ENCODE measurements at regions not wholly inside any gene's neighbourhood (a gene's known extent, or its start where the extent isn't known, plus 50 kb on each side); places are given as distances from the start of the nearest gene placed in this dataset.
"Not testable (repeated sequence)": the region's sequence is repeated elsewhere in the genome, so short reads cannot be mapped to it uniquely, and the experiment has no call there.

DNA sequence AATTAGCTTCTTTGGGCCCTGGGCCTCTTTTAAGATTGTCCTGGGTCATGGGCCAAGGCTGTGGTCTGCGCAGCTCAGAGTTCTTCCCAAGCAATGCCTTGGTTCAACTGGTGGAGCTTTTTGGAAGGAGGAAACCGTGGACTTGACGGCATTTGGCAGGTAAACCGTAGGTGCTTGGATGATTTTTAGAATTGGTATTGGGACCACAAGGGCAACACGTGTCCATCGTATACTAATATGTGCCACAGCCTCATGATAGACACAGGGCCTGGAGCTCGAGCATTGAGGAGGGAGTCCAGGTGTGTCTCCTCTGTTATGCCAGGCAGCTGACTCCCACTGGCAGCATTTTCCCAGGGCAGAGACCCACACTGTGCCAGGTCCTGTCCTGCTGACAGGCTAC lies 120.9 kb upstream of the PITX1 start:
- H3K4me3 ChIP-seq (replicated peaks; ENCODE audit: low read depth, low read length) = no peak overlapping the region
- no peak for DNase-seq (ENCODE audit: extremely low read depth, insufficient read length)
- H3K27me3 ChIP-seq (replicated peaks; ENCODE audit: control insufficient read depth, insufficient read depth, low read length) = no peaks in the 10 kb centered on the region; the same call in 1 of the 2 replicates
- no peak for TF ChIP-seq CTCF (IDR thresholded peaks at IDR 0.05; ENCODE audit: insufficient read depth, low read length, poor library complexity, severe bottlenecking)
- no peaks in the 10 kb centered on the region for H3K36me3 ChIP-seq (ENCODE audit: control insufficient read depth, insufficient read depth, low read length)

GRCh38 chr5:135154197-135154596 lies 120.2 kb upstream of the PITX1 start:
- Histone ChIP-seq H3K27me3 (replicated peaks; ENCODE audit: control insufficient read depth, insufficient read depth, low read length) (no peaks in the 10 kb centered on the region; the same call in 1 of the 2 replicates), H3K36me3 (ENCODE audit: control insufficient read depth, insufficient read depth, low read length) (no peaks in the 10 kb centered on the region), H3K4me3 (replicated peaks; ENCODE audit: low read depth, low read length) (no peak overlapping the region)
- no peak for DNase-seq (ENCODE audit: extremely low read depth, insufficient read length)
- TF ChIP-seq CTCF (IDR thresholded peaks at IDR 0.05; ENCODE audit: insufficient read depth, low read length, poor library complexity, severe bottlenecking) = no peak

DNA sequence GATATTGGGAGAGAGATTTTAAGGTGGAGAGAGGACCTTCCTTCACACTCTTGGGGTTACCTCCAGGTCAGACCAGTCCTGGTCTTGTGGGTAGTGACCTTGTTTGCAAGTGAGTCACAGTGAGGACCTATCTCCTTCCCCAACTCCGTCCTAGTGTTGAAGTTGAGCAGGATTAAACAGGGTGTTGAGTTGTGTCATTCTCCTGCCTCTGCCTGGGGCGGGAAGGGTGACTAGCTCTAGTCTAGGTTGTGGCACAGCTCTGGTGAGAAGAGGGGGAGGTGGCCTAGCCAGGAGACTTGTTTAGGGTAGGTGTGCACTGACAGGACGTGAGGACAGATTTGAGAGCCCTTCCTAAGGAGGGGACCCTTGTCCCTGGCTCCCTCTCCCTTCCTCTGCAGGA lies 119.6 kb upstream of the PITX1 start:
- TF ChIP-seq CTCF (IDR thresholded peaks at IDR 0.05; ENCODE audit: insufficient read depth, low read length, poor library complexity, severe bottlenecking) = no peak
- H3K4me3 ChIP-seq (replicated peaks; ENCODE audit: low read depth, low read length) = no peak overlapping the region
- no peaks in the 10 kb centered on the region; the same call in 1 of the 2 replicates for H3K27me3 ChIP-seq (replicated peaks; ENCODE audit: control insufficient read depth, insufficient read depth, low read length)
- DNase-seq (ENCODE audit: extremely low read depth, insufficient read length) = no peak
- no peaks in the 10 kb centered on the region for H3K36me3 ChIP-seq (ENCODE audit: control insufficient read depth, insufficient read depth, low read length)

DNA sequence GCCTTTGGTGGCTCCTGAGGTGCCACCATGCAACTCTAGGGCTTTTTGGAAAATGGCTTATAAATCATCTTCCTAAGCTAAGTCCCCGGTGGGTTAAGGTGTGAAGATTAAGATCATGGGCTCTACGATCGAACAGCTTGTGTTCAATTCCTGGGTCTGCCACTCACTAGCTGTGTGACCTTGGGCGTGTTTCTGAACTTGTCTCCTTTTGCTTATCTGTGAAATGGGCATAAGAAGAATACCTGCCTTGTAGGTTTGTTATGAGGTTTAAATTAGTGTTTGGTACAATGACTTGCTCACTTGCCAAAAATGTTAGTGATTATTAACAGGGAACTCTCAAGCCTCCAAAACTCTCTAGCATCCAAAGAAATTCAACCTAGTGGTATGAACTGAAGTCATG lies 119.2 kb upstream of the PITX1 start:
- H3K4me3 ChIP-seq (replicated peaks; ENCODE audit: low read depth, low read length) = no peak overlapping the region
- no peaks in the 10 kb centered on the region for H3K36me3 ChIP-seq (ENCODE audit: control insufficient read depth, insufficient read depth, low read length)
- no peak for DNase-seq (ENCODE audit: extremely low read depth, insufficient read length)
- TF ChIP-seq CTCF (IDR thresholded peaks at IDR 0.05; ENCODE audit: insufficient read depth, low read length, poor library complexity, severe bottlenecking) = no peak
- H3K27me3 ChIP-seq (replicated peaks; ENCODE audit: control insufficient read depth, insufficient read depth, low read length) = no peaks in the 10 kb centered on the region; the same call in 1 of the 2 replicates

- H3K4me3 ChIP-seq (replicated peaks; ENCODE audit: low read depth, low read length); DNase-seq (ENCODE audit: extremely low read depth, insufficient read length); H3K36me3 ChIP-seq (ENCODE audit: control insufficient read depth, insufficient read depth, low read length); H3K27me3 ChIP-seq (replicated peaks; ENCODE audit: control insufficient read depth, insufficient read depth, low read length): not testable (repeated sequence)
These were observed 117.6 kb upstream of the PITX1 start for GRCh38 chr5:135151660-135152059.

DNA sequence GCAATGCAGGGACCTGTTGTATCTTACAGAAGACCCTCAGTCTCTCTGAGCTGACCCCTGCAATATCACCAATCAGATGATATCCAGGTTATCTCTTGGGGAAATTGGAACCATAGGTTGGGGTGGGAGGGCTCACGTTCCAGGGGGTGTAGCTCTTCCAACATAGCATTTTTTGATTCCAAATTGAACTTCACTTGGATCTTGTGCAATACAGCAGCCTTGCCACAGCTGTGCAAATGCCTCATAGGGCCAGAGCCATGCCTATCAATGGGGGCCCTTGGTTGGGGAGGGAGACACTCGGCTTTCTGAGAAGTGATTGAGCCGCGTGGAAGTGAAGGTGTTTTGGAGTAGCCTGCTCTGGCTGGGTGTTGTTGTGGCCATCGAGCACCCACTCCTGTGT lies 117.2 kb upstream of the PITX1 start:
- no peaks in the 10 kb centered on the region for H3K36me3 ChIP-seq (ENCODE audit: control insufficient read depth, insufficient read depth, low read length)
- no peak for TF ChIP-seq CTCF (IDR thresholded peaks at IDR 0.05; ENCODE audit: insufficient read depth, low read length, poor library complexity, severe bottlenecking)
- H3K4me3 ChIP-seq (replicated peaks; ENCODE audit: low read depth, low read length) = no peak overlapping the region
- DNase-seq (ENCODE audit: extremely low read depth, insufficient read length) = no peak
- H3K27me3 ChIP-seq (replicated peaks; ENCODE audit: control insufficient read depth, insufficient read depth, low read length) = no peaks in the 10 kb centered on the region; the same call in 1 of the 2 replicates

Data from GM06990 (cell line).